IMR-90 (cell line): ENCODE measurements at regions not wholly inside any gene's neighbourhood (a gene's known extent, or its start where the extent isn't known, plus 50 kb on each side); places are given as distances from the start of the nearest gene placed in this dataset.

ENCODE experiments used
- BHLHE40 ChIP-seq: fragments of 150-350 bp; IDR thresholded peaks from 2 replicates; pipeline ENCODE4 v1.6.1; 2016; ENCODE audit warnings: mild to moderate bottlenecking, low read depth, low read length
- CEBPB ChIP-seq: IDR thresholded peaks from 2 replicates; pipeline ENCODE4 v1.6.1; 2012; ENCODE audit warnings: low read depth, low read length, improper control_type of control experiment
- NFE2L2 ChIP-seq: fragments of 150-350 bp; IDR thresholded peaks from 2 replicates; pipeline ENCODE4 v1.6.1; 2016; ENCODE audit warnings: low read depth, mild to moderate bottlenecking, low read length
- POLR2A ChIP-seq: IDR thresholded peaks from 2 replicates; pipeline ENCODE4 v1.6.1; 2012; ENCODE audit warnings: mild to moderate bottlenecking, low read depth, low read length
- RAD21 ChIP-seq: IDR thresholded peaks from 2 replicates; pipeline ENCODE4 v1.6.1; 2012; ENCODE audit warnings: low read length, improper control_type of control experiment
- RFX5 ChIP-seq: IDR thresholded peaks from 2 replicates; pipeline ENCODE4 v1.8.0; 2012; ENCODE audit warnings: low read depth, mild to moderate bottlenecking, low read length, moderate library complexity
- SMC3 ChIP-seq: fragments of 150-350 bp; IDR thresholded peaks from 2 replicates; pipeline ENCODE4 v1.6.1; 2016; ENCODE audit warnings: low read depth, mild to moderate bottlenecking, antibody characterized with exemption, low read length, moderate library complexity
- USF2 ChIP-seq: fragments of 150-350 bp; IDR thresholded peaks from 2 replicates; pipeline ENCODE4 v1.6.1; 2017; ENCODE audit warnings: mild to moderate bottlenecking, antibody characterized with exemption, low read length, low read depth
- TF ChIP-seq, protein P1 (sequence below): conservative IDR thresholded peaks from 2 replicates; pipeline ENCODE4 v1.5.1; 2012; ENCODE audit warnings: mild to moderate bottlenecking, low read depth, low read length, improper control_type of control experiment

DNA sequence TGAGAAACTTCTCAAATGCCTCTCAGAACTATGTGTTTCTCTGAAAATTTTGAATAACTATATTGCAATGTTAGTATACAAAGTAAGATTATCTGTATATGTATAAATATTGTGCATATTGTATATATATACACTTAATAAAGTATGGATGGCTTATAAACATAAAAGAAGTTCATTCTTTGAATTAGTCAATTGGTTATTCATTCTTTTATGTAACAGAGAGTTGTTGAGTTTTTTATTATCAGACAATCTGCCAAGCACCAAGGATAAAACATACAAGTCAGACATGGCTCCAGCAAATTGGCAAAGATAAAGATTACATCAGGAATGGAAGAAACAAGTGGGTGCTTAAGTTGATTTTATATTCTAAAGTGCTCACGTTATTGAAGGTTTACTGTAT is 289.1 kb upstream of the EYS start:
- TF ChIP-seq POLR2A = no peak
- no peak for TF ChIP-seq USF2
- no peak for TF ChIP-seq NFE2L2
- TF ChIP-seq, protein P1, sequence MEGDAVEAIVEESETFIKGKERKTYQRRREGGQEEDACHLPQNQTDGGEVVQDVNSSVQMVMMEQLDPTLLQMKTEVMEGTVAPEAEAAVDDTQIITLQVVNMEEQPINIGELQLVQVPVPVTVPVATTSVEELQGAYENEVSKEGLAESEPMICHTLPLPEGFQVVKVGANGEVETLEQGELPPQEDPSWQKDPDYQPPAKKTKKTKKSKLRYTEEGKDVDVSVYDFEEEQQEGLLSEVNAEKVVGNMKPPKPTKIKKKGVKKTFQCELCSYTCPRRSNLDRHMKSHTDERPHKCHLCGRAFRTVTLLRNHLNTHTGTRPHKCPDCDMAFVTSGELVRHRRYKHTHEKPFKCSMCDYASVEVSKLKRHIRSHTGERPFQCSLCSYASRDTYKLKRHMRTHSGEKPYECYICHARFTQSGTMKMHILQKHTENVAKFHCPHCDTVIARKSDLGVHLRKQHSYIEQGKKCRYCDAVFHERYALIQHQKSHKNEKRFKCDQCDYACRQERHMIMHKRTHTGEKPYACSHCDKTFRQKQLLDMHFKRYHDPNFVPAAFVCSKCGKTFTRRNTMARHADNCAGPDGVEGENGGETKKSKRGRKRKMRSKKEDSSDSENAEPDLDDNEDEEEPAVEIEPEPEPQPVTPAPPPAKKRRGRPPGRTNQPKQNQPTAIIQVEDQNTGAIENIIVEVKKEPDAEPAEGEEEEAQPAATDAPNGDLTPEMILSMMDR = no peak
- TF ChIP-seq SMC3 = no peak
- TF ChIP-seq RAD21 = no peak
- TF ChIP-seq RFX5 = no peak
- TF ChIP-seq BHLHE40 = no peak
- no peak for TF ChIP-seq CEBPB
